WERI-Rb-1 (cell line): ENCODE measurements at regions not wholly inside any gene's neighbourhood (a gene's known extent, or its start where the extent isn't known, plus 50 kb on each side); places are given as distances from the start of the nearest gene placed in this dataset.

Source experiments
- DNase-seq: peaks from one replicate; pipeline ENCODE4 v3.0.0-alpha.2; 2020
- H3K27ac ChIP-seq: fragments of 250-450 bp; sonication (Bioruptor Pico); 2 replicates; pipeline ENCODE4 v1.5.1; 2020; ENCODE audit warnings: mild to moderate bottlenecking, moderate library complexity
- H3K27me3 ChIP-seq: fragments of 250-450 bp; sonication (Bioruptor Pico); 2 replicates; pipeline ENCODE4 v1.5.1; 2021; ENCODE audit warnings: mild to moderate bottlenecking, low read depth, moderate library complexity; ENCODE audit not compliant: insufficient read depth, severe bottlenecking
- H3K36me3 ChIP-seq: fragments of 250-450 bp; sonication (Bioruptor Pico); 2 replicates; pipeline ENCODE4 v1.5.1; 2020; ENCODE audit warnings: mild to moderate bottlenecking, moderate library complexity
- H3K4me3 ChIP-seq: 2 replicates; pipeline ENCODE4 v1.5.1; 2011; ENCODE audit warnings: low read depth, mild to moderate bottlenecking, control low read depth, low read length
- H3K9me3 ChIP-seq: fragments of 250-450 bp; sonication (Bioruptor Pico); 2 replicates; pipeline ENCODE4 v1.5.1; 2021; ENCODE audit warnings: mild to moderate bottlenecking, moderate library complexity; ENCODE audit not compliant: severe bottlenecking
- CTCF ChIP-seq: IDR thresholded peaks from 2 replicates; pipeline ENCODE4 v1.5.1; 2011; ENCODE audit warnings: low read depth, mild to moderate bottlenecking, control low read depth, inconsistent platforms, low read length

DNA sequence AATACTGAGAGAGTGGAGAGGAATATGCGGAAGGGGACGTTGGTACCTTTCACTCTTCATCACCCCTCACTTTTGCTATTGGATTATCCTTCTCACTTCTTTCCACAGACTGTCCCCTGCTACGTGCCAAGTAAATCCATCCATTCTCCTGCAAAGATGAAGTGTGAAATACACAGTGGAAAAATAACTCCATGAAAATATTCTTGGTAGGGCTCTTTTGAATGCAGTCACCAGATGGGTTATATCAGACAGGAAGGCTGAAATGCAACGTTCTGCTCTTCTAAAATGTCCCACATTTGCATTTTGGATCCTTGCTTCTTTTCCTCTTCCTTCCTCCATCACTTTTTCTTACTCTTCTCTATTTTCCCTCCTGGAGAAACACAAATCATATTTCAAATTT is 510.3 kb upstream of the CLINT1 start:
- Histone ChIP-seq H3K27ac (no peak overlapping the region), H3K4me3 (no peak overlapping the region), H3K27me3 (no peaks in the 10 kb centered on the region), H3K9me3 (no peaks in the 10 kb centered on the region), H3K36me3 (no peaks in the 10 kb centered on the region)
- no peak for TF ChIP-seq CTCF
- DNase-seq, result no peak

DNA sequence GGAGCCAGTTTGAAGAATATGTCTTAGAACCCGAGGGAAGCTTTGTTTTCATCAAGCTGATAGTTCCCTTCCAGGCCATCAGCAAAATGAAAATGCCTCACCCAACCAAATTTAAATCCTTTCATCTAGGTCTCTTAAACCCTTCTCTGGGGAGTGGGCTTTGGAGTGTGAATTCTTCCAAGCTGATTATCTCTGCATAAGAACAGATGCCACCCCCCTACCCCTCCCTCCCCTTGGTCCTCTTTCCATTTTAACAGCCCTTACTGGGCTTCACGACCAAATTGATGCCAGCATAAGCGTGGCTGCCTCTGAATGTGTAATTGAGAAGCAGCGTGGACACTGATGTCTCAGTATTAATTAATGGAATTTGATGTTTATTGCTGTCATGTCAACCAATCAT is 509.7 kb upstream of the CLINT1 start:
- TF ChIP-seq CTCF, result no peak
- Histone ChIP-seq H3K27ac (no peak overlapping the region), H3K27me3 (no peaks in the 10 kb centered on the region), H3K36me3 (no peaks in the 10 kb centered on the region), H3K9me3 (no peaks in the 10 kb centered on the region), H3K4me3 (no peak overlapping the region)
- DNase-seq, result peak; percentile 18

GRCh38 chr5:158364367-158364766 is 505.4 kb upstream of the CLINT1 start:
- no peak for TF ChIP-seq CTCF
- H3K27me3 ChIP-seq, result no peaks in the 10 kb centered on the region
- DNase-seq, result no peak
- no peaks in the 10 kb centered on the region for H3K9me3 ChIP-seq
- no peaks in the 10 kb centered on the region for H3K36me3 ChIP-seq
- no peak overlapping the region for H3K27ac ChIP-seq
- no peak overlapping the region for H3K4me3 ChIP-seq

DNA sequence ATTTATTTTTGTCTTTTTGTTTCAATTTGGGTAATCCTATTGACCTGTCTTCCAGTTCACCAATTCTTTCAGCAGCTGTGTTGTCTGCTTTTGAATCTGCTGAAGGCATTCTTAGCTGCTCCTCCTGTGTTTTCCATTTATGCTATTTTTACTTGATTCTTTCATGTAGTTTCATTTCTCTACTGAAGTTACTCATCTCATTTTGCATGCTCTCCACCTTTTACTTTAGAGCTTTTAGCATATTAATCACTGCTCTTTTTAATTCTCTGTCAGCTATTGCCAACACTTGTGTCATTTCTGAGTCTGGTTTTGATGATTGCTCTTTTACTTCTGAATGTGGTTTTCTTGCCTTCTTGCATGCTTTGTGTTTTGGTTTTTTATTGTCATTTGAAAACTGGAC is 496.0 kb upstream of the CLINT1 start:
- Histone ChIP-seq H3K9me3 (no peaks in the 10 kb centered on the region), H3K36me3 (no peaks in the 10 kb centered on the region), H3K27me3 (no peaks in the 10 kb centered on the region), H3K27ac (no peak overlapping the region), H3K4me3 (no peak overlapping the region)
- DNase-seq, result no peak
- TF ChIP-seq CTCF, result no peak

DNA sequence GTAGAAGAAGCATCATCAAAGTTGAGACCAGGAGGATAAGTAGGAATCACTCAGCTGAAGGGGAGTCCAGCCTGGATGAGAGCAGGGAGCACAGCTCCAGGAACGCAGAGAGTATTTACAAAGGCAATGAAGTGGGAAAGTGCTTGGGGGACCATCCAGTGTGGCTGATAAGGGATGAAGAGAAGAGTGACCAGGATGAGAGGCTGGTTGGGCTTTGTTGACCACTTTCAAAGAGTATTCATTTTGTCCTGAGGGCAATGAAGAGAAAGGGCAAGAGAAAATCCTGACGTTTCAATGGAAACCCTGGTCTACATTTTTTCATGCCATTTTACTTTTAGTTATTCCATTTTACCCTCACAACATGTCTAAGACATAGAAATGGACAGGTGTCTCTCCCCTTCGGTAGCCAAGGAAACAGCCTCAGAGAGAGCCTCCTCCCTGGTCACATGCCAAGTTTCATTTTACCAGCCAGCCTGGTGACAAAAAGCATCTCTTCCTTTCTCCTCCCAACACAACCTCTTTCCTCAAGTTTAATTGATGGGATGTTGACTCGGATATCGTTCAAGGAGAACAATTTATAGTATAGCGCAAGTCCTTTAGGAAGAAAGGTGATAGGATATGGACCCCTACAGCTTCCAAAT is 492.7 kb upstream of the CLINT1 start:
- Histone ChIP-seq H3K9me3 (no peaks in the 10 kb centered on the region), H3K36me3 (no peaks in the 10 kb centered on the region), H3K27ac (no peak overlapping the region), H3K27me3 (no peaks in the 10 kb centered on the region), H3K4me3 (no peak overlapping the region)
- DNase-seq, result no peak
- TF ChIP-seq CTCF, result no peak

- Histone ChIP-seq H3K36me3 (no peaks in the 10 kb centered on the region), H3K9me3 (peaks cover 4% of the 10 kb centered on the region), H3K27me3 (no peaks in the 10 kb centered on the region), H3K27ac (no peak overlapping the region), H3K4me3 (no peak overlapping the region)
- no peak for DNase-seq
- no peak for TF ChIP-seq CTCF
Observed at GRCh38 chr5:158349987-158350386, 491.0 kb upstream of the CLINT1 start.
